A673 (cell line): ENCODE measurements at regions not wholly inside any gene's neighbourhood (a gene's known extent, or its start where the extent isn't known, plus 50 kb on each side); places are given as distances from the start of the nearest gene placed in this dataset.

Source experiments
- EZH2 ChIP-seq: fragments of 200-600 bp; sonication (generic); IDR thresholded peaks from 2 replicates; pipeline ENCODE4 v1.6.1; 2017; ENCODE audit warnings: borderline replicate concordance, low read depth, mild to moderate bottlenecking, mixed read lengths, antibody characterized with exemption, low read length; ENCODE audit not compliant: poor library complexity, severe bottlenecking
- TF ChIP-seq, protein P1 (sequence below): fragments of 300-800, 200-600 bp; sonication (generic); conservative IDR thresholded peaks from 2 replicates; pipeline ENCODE4 v1.5.1; 2017; ENCODE audit warnings: low read depth, mild to moderate bottlenecking, antibody characterized with exemption, low read length, moderate library complexity, mixed read lengths

DNA sequence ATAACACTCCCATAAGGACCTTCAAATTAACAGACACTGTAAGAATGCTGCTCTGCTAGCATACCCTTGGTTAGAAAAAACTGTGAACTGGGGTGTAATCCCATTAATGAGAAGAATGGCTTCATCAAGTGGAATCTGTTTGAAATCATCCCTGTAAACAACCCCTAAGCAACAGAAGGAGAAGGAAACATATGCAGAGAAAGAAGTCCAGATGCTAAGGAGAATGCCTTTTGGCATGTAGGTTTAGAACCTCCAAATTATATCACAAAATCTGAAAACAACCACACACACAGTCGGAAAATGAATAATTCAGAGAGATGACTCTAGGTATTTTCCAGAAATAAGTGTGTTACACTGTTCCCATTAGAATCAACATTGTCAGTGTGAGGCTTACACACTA is 140.2 kb downstream of the NUAK1 start:
- TF ChIP-seq, protein P1, sequence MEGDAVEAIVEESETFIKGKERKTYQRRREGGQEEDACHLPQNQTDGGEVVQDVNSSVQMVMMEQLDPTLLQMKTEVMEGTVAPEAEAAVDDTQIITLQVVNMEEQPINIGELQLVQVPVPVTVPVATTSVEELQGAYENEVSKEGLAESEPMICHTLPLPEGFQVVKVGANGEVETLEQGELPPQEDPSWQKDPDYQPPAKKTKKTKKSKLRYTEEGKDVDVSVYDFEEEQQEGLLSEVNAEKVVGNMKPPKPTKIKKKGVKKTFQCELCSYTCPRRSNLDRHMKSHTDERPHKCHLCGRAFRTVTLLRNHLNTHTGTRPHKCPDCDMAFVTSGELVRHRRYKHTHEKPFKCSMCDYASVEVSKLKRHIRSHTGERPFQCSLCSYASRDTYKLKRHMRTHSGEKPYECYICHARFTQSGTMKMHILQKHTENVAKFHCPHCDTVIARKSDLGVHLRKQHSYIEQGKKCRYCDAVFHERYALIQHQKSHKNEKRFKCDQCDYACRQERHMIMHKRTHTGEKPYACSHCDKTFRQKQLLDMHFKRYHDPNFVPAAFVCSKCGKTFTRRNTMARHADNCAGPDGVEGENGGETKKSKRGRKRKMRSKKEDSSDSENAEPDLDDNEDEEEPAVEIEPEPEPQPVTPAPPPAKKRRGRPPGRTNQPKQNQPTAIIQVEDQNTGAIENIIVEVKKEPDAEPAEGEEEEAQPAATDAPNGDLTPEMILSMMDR = no peak
- no peak for TF ChIP-seq EZH2
